Panc1 (cell line): ENCODE measurements at regions not wholly inside any gene's neighbourhood (a gene's known extent, or its start where the extent isn't known, plus 50 kb on each side); places are given as distances from the start of the nearest gene placed in this dataset.

Experiments
- POLR2AphosphoS5 ChIP-seq: IDR thresholded peaks from 2 replicates; pipeline ENCODE4 v1.6.1; 2012; ENCODE audit warnings: mild to moderate bottlenecking, low read depth, low read length, moderate library complexity
- SIN3A ChIP-seq: IDR thresholded peaks from 2 replicates; pipeline ENCODE4 v1.6.1; 2012; ENCODE audit warnings: low read depth, mild to moderate bottlenecking, low read length, moderate library complexity, borderline replicate concordance; ENCODE audit not compliant: insufficient read depth
- TF ChIP-seq, protein P1 (sequence below): fragments of 450-650 bp; IDR thresholded peaks from 2 replicates; pipeline ENCODE4 v1.5.1; 2017; ENCODE audit warnings: mild to moderate bottlenecking
- TF ChIP-seq, protein P2 (sequence below), 2 experiments: IDR thresholded peaks; 2 replicates each; pipeline ENCODE4 v1.6.1; 2011 to 2012; ENCODE audit warnings: low read depth in 2 of 2, control low read depth in 1 of 2, low read length in 1 of 2, mild to moderate bottlenecking in 1 of 2, moderate library complexity in 1 of 2; ENCODE audit not compliant: insufficient read depth in 1 of 2

DNA sequence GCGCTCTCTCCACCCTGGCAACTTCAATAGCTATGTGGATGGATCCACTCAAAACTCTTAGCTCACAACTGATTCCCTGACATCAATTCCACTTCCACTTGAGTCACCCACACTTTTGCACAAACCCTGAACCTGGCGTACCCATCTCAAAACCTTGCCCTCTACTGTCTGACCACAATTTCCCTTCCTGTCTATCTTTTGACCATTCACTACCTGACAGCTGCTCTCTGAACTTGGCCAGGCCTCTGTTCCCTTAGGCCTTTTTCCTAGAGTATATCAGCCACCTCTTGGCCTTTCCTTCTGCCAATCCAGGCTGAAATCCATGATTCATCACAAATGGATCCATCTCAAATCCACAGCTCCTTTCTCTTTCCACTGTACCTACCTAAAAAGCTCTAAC, 106.0 kb downstream of the RPL27A start:
- TF ChIP-seq POLR2AphosphoS5 = no peak
- TF ChIP-seq, protein P1, sequence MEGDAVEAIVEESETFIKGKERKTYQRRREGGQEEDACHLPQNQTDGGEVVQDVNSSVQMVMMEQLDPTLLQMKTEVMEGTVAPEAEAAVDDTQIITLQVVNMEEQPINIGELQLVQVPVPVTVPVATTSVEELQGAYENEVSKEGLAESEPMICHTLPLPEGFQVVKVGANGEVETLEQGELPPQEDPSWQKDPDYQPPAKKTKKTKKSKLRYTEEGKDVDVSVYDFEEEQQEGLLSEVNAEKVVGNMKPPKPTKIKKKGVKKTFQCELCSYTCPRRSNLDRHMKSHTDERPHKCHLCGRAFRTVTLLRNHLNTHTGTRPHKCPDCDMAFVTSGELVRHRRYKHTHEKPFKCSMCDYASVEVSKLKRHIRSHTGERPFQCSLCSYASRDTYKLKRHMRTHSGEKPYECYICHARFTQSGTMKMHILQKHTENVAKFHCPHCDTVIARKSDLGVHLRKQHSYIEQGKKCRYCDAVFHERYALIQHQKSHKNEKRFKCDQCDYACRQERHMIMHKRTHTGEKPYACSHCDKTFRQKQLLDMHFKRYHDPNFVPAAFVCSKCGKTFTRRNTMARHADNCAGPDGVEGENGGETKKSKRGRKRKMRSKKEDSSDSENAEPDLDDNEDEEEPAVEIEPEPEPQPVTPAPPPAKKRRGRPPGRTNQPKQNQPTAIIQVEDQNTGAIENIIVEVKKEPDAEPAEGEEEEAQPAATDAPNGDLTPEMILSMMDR = no peak
- TF ChIP-seq, protein P2, sequence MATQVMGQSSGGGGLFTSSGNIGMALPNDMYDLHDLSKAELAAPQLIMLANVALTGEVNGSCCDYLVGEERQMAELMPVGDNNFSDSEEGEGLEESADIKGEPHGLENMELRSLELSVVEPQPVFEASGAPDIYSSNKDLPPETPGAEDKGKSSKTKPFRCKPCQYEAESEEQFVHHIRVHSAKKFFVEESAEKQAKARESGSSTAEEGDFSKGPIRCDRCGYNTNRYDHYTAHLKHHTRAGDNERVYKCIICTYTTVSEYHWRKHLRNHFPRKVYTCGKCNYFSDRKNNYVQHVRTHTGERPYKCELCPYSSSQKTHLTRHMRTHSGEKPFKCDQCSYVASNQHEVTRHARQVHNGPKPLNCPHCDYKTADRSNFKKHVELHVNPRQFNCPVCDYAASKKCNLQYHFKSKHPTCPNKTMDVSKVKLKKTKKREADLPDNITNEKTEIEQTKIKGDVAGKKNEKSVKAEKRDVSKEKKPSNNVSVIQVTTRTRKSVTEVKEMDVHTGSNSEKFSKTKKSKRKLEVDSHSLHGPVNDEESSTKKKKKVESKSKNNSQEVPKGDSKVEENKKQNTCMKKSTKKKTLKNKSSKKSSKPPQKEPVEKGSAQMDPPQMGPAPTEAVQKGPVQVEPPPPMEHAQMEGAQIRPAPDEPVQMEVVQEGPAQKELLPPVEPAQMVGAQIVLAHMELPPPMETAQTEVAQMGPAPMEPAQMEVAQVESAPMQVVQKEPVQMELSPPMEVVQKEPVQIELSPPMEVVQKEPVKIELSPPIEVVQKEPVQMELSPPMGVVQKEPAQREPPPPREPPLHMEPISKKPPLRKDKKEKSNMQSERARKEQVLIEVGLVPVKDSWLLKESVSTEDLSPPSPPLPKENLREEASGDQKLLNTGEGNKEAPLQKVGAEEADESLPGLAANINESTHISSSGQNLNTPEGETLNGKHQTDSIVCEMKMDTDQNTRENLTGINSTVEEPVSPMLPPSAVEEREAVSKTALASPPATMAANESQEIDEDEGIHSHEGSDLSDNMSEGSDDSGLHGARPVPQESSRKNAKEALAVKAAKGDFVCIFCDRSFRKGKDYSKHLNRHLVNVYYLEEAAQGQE (IDR thresholded peaks at IDR 0.05; ENCODE audit: insufficient read depth in 1 of 2, low read depth in 2 of 2, low read length in 1 of 2) = no peak
- no peak for TF ChIP-seq SIN3A
